Testis (tissue), 2 donors: ENCODE measurements at regions not wholly inside any gene's neighbourhood (a gene's known extent, or its start where the extent isn't known, plus 50 kb on each side); places are given as distances from the start of the nearest gene placed in this dataset.

ENCODE experiments used
- DNase-seq: peaks from one replicate; pipeline ENCODE4 v3.0.0-alpha.2; 2019
- H3K27ac ChIP-seq, 2 donors: fragments of 200-600 bp; sonication (generic); one replicate each; pipeline ENCODE4 v1.5.1; 2019
- H3K27me3 ChIP-seq: fragments of 200-600 bp; sonication (generic); one replicate; pipeline ENCODE4 v1.5.1; 2019
- H3K36me3 ChIP-seq: fragments of 200-600 bp; sonication (generic); one replicate; pipeline ENCODE4 v1.5.1; 2017; ENCODE audit warnings: low read depth; ENCODE audit errors: missing control alignments
- H3K4me1 ChIP-seq: fragments of 200-600 bp; sonication (generic); one replicate; pipeline ENCODE4 v1.5.1; 2019
- H3K4me3 ChIP-seq, 2 donors: fragments of 200-600 bp; sonication (generic); one replicate each; pipeline ENCODE4 v1.5.1; 2017 to 2019
- H3K9me3 ChIP-seq: fragments of 200-600 bp; sonication (generic); one replicate; pipeline ENCODE4 v1.5.1; 2017
- CTCF ChIP-seq, 3 experiments: fragments of 450-650 bp in 2 of 3; fragments of 200-600 bp in 1 of 3; sonication (generic) in 1 of 3; IDR thresholded peaks; one replicate each; pipeline ENCODE4 v1.5.1; 2016 to 2019; ENCODE audit warnings: antibody characterized with exemption in 3 of 3, mild to moderate bottlenecking in 2 of 3, moderate library complexity in 1 of 3
- POLR2A ChIP-seq: fragments of 450-650 bp; IDR thresholded peaks from one replicate; pipeline ENCODE4 v1.6.1; 2017; ENCODE audit warnings: antibody characterized with exemption, mild to moderate bottlenecking, moderate library complexity
- WGBS, 2 donors: methylation state at CpG; one replicate each; pipeline ENCODE4 v1.1.5; 2018; 5-methylcytosine and 5-hydroxymethylcytosine counted together
- intact Hi-C: fragments of 100-400 bp; cut with DNase I; formaldehyde crosslinking; loops from one replicate; pipeline ENCODE4 v1.15.1; 2023; ENCODE audit warnings: low total_unique reads

GRCh38 chr18:35770376-35771014 is 189.0 kb downstream of the GALNT1 start:
- no peaks in the 10 kb centered on the region for H3K27me3 ChIP-seq
- TF ChIP-seq POLR2A (no peak), CTCF (IDR thresholded peaks at IDR 0.05) (no peak)
- DNase-seq: no peak
- no peak overlapping the region for H3K27ac ChIP-seq
- H3K4me1 ChIP-seq: no peaks in the 10 kb centered on the region
- 47 to 59% methylated on average over 3 to 5 of the region's 5 CpGs for WGBS, 2 donors
- no peaks in the 10 kb centered on the region for H3K9me3 ChIP-seq
- no peaks in the 10 kb centered on the region for H3K36me3 ChIP-seq
- intact Hi-C loops: no loop called here
- no peak overlapping the region for H3K4me3 ChIP-seq

- no peak for TF ChIP-seq CTCF (IDR thresholded peaks at IDR 0.05)
- no peak for TF ChIP-seq POLR2A
- Histone ChIP-seq H3K9me3 (no peaks in the 10 kb centered on the region), H3K27me3 (no peaks in the 10 kb centered on the region), H3K36me3 (no peaks in the 10 kb centered on the region), H3K27ac (no peak overlapping the region), H3K4me1 (no peaks in the 10 kb centered on the region), H3K4me3 (no peak overlapping the region)
- DNase-seq: no peak
- 78 to 89% methylated on average over 4 of the region's 4 CpGs for WGBS, 2 donors
- intact Hi-C loops: no loop called here
These were observed 189.6 kb downstream of the GALNT1 start for GRCh38 chr18:35771172-35771571.

GRCh38 chr18:35775887-35776286 is 194.3 kb downstream of the GALNT1 start:
- no peaks in the 10 kb centered on the region for H3K27me3 ChIP-seq
- intact Hi-C loops: no loop called here
- no peak overlapping the region for H3K4me3 ChIP-seq
- H3K4me1 ChIP-seq: no peaks in the 10 kb centered on the region
- TF ChIP-seq CTCF (IDR thresholded peaks at IDR 0.05): no peak
- no peak for TF ChIP-seq POLR2A
- DNase-seq: no peak
- H3K36me3 ChIP-seq: no peaks in the 10 kb centered on the region
- H3K9me3 ChIP-seq: no peaks in the 10 kb centered on the region
- 50 to 68% methylated on average over 2 of the region's 2 CpGs for WGBS, 2 donors
- no peak overlapping the region for H3K27ac ChIP-seq

- no peaks in the 10 kb centered on the region for H3K27me3 ChIP-seq
- intact Hi-C loops: no loop called here
- DNase-seq: no peak
- no peaks in the 10 kb centered on the region for H3K9me3 ChIP-seq
- H3K4me1 ChIP-seq: no peaks in the 10 kb centered on the region
- H3K36me3 ChIP-seq: no peaks in the 10 kb centered on the region
- no peak overlapping the region for H3K27ac ChIP-seq
- H3K4me3 ChIP-seq: no peak overlapping the region
- 95 to 98% methylated on average over 2 of the region's 2 CpGs for WGBS, 2 donors
- TF ChIP-seq POLR2A: no peak
- no peak for TF ChIP-seq CTCF (IDR thresholded peaks at IDR 0.05)
These were observed 194.9 kb downstream of the GALNT1 start for GRCh38 chr18:35776473-35776872.

GRCh38 chr18:35777039-35777438 is 195.4 kb upstream of the RMP24 start:
- 88 to 91% methylated on average over 4 of the region's 4 CpGs for WGBS, 2 donors
- Histone ChIP-seq H3K9me3 (no peaks in the 10 kb centered on the region), H3K36me3 (no peaks in the 10 kb centered on the region), H3K4me1 (no peaks in the 10 kb centered on the region), H3K27me3 (no peaks in the 10 kb centered on the region), H3K27ac (no peak overlapping the region), H3K4me3 (no peak overlapping the region)
- DNase-seq: no peak
- TF ChIP-seq POLR2A (no peak), CTCF (IDR thresholded peaks at IDR 0.05) (no peak)
- intact Hi-C loops: no loop called here
